Right lobe of liver (tissue), 4 donors: ENCODE measurements at regions not wholly inside any gene's neighbourhood (a gene's known extent, or its start where the extent isn't known, plus 50 kb on each side); places are given as distances from the start of the nearest gene placed in this dataset.

Experiments
- POLR2A ChIP-seq: fragments of 450-650 bp; IDR thresholded peaks from one replicate; pipeline ENCODE4 v1.6.1; 2017; ENCODE audit warnings: antibody characterized with exemption, mild to moderate bottlenecking
- TF ChIP-seq, protein P1 (sequence below), 4 donors: fragments of 200-600 bp in 3 of 4; fragments of 450-650 bp in 1 of 4; IDR thresholded peaks; one replicate each; pipeline versions ENCODE4 v1.5.1 to v1.8.0; 2016 to 2022; ENCODE audit warnings: antibody characterized with exemption in 4 of 4, mild to moderate bottlenecking in 2 of 4
- donor health status: DM: no; HTN: no; CAD: no.
- donor health status: DM: no; HTN: no; CAD: no.
- donor health status: DM: no; HTN: yes; CAD: no.

DNA sequence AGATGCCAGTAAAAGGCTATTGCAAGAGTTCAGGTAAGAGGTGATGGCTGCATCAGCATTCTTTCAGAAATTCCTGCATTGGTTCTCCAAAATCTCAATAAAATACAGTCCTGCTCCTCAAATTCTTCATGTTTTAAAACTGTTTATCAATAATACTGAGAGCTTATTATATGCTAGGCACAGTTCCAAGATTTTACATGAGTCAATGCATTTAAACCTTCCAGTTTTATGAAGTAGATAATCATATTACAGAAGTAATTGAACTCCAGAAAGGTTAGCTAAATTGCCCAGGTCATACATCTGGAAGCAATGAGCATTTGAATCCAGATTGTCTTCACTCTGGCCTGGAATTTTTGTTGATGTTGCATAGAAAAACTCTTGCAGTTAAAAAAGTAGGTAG is 282.9 kb upstream of the SLITRK6 start:
- TF ChIP-seq, protein P1, sequence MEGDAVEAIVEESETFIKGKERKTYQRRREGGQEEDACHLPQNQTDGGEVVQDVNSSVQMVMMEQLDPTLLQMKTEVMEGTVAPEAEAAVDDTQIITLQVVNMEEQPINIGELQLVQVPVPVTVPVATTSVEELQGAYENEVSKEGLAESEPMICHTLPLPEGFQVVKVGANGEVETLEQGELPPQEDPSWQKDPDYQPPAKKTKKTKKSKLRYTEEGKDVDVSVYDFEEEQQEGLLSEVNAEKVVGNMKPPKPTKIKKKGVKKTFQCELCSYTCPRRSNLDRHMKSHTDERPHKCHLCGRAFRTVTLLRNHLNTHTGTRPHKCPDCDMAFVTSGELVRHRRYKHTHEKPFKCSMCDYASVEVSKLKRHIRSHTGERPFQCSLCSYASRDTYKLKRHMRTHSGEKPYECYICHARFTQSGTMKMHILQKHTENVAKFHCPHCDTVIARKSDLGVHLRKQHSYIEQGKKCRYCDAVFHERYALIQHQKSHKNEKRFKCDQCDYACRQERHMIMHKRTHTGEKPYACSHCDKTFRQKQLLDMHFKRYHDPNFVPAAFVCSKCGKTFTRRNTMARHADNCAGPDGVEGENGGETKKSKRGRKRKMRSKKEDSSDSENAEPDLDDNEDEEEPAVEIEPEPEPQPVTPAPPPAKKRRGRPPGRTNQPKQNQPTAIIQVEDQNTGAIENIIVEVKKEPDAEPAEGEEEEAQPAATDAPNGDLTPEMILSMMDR (IDR thresholded peaks at IDR 0.05) = no peak
- TF ChIP-seq POLR2A = no peak
